Activated CD4-positive, alpha-beta T cell treated with anti-CD3 and anti-CD28 coated beads, Interleukin-2, amount 10 ng/mL, durations not matched to agents 7 days and 5 days (primary cell): ENCODE measurements at regions not wholly inside any gene's neighbourhood (a gene's known extent, or its start where the extent isn't known, plus 50 kb on each side); places are given as distances from the start of the nearest gene placed in this dataset.
"Not testable (repeated sequence)": the region's sequence is repeated elsewhere in the genome, so short reads cannot be mapped to it uniquely, and the experiment has no call there.

Source experiments
- CTCF ChIA-PET: fragments of 350-600 bp; sonication (Branson Sonifier 250); formaldehyde crosslinking; loops from one replicate; lab custom pipeline; 2021; ENCODE audit warnings: antibody characterized with exemption; lab: Charles Lee
- POLR2A ChIA-PET: fragments of 350-600 bp; sonication (Branson Sonifier 250); formaldehyde crosslinking; loops from one replicate; lab custom pipeline; 2021; ENCODE audit warnings: antibody characterized with exemption; lab: Charles Lee
- DNase-seq: peaks from one replicate; pipeline ENCODE4 v3.0.0-alpha.2; 2020
- H3K27ac Mint-ChIP-seq: one replicate; pipeline ENCODE4 v1.8.0; 2021; ENCODE audit warnings: mild to moderate bottlenecking, moderate library complexity, mixed read lengths
- H3K27me3 Mint-ChIP-seq: one replicate; pipeline ENCODE4 v1.8.0; 2021; ENCODE audit warnings: mixed read lengths
- H3K36me3 Mint-ChIP-seq: one replicate; pipeline ENCODE4 v1.8.0; 2021; ENCODE audit warnings: low read depth, mixed read lengths
- H3K4me1 Mint-ChIP-seq: one replicate; pipeline ENCODE4 v1.8.0; 2021; ENCODE audit warnings: mixed read lengths
- H3K4me3 Mint-ChIP-seq: one replicate; pipeline ENCODE4 v1.8.0; 2021; ENCODE audit warnings: mild to moderate bottlenecking, moderate library complexity, mixed read lengths
- H3K9me3 Mint-ChIP-seq: one replicate; pipeline ENCODE4 v1.8.0; 2021; ENCODE audit warnings: mixed read lengths

DNA sequence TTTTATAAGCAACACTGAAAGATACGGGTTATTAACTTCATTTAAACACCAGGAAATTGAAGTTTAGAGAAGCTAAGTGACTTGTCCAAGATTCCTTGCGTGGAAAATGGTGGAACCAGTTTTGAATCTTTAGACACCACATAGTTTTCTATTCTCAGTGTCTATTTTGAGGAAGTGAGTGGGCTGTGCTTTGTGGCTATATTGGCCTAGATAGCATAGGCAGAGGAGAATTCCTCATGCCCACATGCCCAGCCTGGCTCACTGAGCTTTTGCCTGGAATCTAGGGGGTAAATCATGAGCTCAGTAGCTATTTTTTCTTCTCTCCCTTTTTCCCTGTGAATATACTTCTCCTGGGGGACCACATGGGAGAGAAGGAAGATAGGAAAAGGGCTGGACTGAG, 431.3 kb downstream of the HS3ST3B1 start:
- no peaks in the 10 kb centered on the region for H3K27me3 Mint-ChIP-seq
- ChIA-PET POLR2A (no interaction called here), CTCF (no interaction called here)
- no peaks in the 10 kb centered on the region for H3K4me1 Mint-ChIP-seq
- no peak overlapping the region for H3K4me3 Mint-ChIP-seq
- DNase-seq = no peak
- no peaks in the 10 kb centered on the region for H3K9me3 Mint-ChIP-seq
- H3K36me3 Mint-ChIP-seq = no peaks in the 10 kb centered on the region
- no peak overlapping the region for H3K27ac Mint-ChIP-seq

DNA sequence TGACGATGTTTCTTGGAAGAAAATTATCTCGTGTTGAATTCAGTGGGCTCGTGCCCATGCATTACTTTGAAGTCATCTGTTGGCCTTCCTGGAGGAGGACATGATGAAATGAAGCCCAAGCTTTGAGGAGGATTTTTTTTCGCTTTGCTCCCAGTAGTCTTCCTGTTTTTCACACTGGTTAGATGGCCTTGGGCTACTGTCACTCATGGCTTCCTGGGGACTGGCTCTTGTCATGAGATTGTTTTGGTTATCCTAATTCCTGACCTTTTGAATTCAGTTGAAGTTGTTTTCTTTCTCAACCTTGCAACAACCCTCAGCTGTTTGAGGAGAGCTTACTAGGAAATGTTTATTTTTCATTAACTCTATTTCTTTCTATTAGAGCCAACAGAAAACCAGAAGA, 430.7 kb downstream of the HS3ST3B1 start:
- ChIA-PET CTCF (no interaction called here), POLR2A (no interaction called here)
- Mint-ChIP-seq H3K4me1 (no peaks in the 10 kb centered on the region), H3K9me3 (no peaks in the 10 kb centered on the region), H3K36me3 (no peaks in the 10 kb centered on the region), H3K4me3 (no peak overlapping the region), H3K27me3 (no peaks in the 10 kb centered on the region), H3K27ac (no peak overlapping the region)
- DNase-seq = no peak

DNA sequence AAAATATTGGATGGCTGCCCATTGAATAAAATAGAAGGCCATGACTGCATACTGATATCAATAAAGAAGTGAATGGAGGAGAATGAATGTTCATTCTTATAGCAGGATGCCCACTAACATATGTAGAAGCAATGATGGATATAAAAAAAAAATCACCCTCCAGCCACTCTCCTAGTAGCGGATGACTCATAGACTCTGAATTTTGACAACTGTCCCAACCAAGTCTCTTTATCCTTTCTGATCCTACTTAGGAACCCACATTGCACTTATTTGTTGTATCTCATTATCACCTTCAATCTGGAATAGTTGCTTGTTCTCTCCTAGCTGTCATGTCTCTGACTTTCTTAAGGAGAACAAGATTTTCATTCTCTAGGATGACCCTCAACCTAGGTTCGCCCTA, 429.9 kb downstream of the HS3ST3B1 start:
- no peak overlapping the region for H3K4me3 Mint-ChIP-seq
- H3K27ac Mint-ChIP-seq = no peak overlapping the region
- H3K4me1 Mint-ChIP-seq = no peaks in the 10 kb centered on the region
- H3K36me3 Mint-ChIP-seq = no peaks in the 10 kb centered on the region
- no peak for DNase-seq
- CTCF ChIA-PET = no interaction called here
- POLR2A ChIA-PET = no interaction called here
- H3K27me3 Mint-ChIP-seq = no peaks in the 10 kb centered on the region
- H3K9me3 Mint-ChIP-seq = no peaks in the 10 kb centered on the region

DNA sequence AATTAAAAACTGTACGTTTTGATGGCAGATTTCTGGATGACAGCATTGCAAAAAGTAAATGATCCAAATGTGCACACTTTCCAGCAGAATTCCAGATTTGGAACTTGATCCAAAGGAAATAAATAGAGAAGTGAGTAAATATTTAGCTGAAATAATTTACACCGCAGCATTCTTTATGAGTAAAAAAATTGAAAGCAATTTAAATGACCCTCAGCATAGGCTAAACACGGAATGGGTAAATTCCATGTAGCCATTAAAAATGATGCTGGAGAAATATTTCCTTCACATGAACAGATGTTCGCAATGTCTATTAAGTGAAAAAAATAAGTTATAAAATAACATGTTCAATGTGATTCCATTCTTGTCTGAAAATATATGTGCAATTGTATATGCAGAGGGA, 424.8 kb downstream of the HS3ST3B1 start:
- peaks cover 5% of the 10 kb centered on the region for H3K9me3 Mint-ChIP-seq
- CTCF ChIA-PET = no interaction called here
- no peak overlapping the region for H3K4me3 Mint-ChIP-seq

DNA sequence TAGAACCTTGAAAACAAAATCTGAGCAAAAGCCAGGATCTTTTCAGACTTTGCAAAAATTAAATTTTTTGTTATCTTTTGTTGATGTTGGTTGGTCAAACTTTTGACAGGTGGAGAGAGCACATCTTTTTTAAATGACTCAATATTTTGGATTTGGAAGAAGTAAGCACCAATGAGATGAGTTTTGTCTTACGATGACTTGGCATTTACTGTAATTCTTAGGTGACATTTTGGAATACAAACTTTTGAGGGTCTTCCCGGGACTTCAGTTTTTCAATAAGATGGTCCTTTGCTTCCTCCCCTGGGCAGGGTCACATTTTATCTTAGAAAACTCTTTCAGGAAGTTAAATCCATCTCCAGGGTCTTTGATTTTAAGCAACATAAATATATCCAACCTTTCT, 423.9 kb downstream of the HS3ST3B1 start:
- no peaks in the 10 kb centered on the region for H3K27me3 Mint-ChIP-seq
- no peak for DNase-seq
- H3K4me3 Mint-ChIP-seq = no peak overlapping the region
- POLR2A ChIA-PET = no interaction called here
- CTCF ChIA-PET = no interaction called here
- no peaks in the 10 kb centered on the region for H3K36me3 Mint-ChIP-seq
- H3K9me3 Mint-ChIP-seq = peaks cover 6% of the 10 kb centered on the region
- no peak overlapping the region for H3K27ac Mint-ChIP-seq
- no peaks in the 10 kb centered on the region for H3K4me1 Mint-ChIP-seq

More for the DNA sequence above, 424.8 kb downstream of the HS3ST3B1 start:
- Mint-ChIP-seq H3K36me3 (no peaks in the 10 kb centered on the region), H3K4me1 (no peaks in the 10 kb centered on the region), H3K27ac (no peak overlapping the region), H3K27me3 (no peaks in the 10 kb centered on the region)
- POLR2A ChIA-PET = no interaction called here
- DNase-seq = no peak

DNA sequence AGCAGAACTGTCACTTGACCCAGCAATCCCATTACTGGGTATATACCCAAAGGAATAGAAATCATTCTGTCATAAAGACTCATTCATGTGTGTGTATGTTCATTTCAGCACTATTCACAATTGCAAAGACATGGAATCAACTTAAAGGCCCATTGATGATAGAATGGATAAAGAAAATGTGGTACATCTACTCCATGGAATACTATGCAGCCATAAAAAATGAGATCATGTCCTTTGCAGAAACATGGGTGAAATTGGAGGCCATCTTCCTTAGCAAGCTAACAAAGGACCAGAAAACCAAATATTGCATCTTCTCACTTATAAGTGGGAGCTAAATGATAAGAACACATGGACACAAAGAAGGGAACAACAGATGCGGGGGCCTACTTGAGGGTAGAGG, 422.5 kb downstream of the HS3ST3B1 start:
- not testable (repeated sequence) for H3K27me3 Mint-ChIP-seq

DNA sequence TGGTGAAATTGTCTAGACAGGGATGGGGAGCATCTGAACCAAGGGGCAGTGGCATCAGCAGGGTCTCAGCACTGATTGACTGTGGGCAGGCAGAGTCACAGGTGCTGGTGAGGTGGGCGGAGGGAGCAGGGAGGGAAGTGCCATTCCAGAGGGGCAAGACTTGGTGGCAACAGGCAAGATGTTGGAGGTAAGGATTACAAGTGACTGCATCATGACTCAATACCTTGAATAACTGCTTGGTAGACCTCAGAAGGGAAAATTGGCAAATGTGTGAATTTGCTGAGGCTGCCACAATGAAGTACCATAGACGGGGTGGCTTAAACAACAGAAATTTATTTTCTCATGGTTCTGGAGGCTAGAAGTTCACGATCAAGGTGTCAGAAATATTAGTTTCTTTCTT, 419.1 kb downstream of the HS3ST3B1 start:
- CTCF ChIA-PET = no interaction called here
- H3K36me3 Mint-ChIP-seq = no peaks in the 10 kb centered on the region

More for the DNA sequence above, 422.5 kb downstream of the HS3ST3B1 start:
- H3K36me3 Mint-ChIP-seq, H3K27ac Mint-ChIP-seq, H3K4me3 Mint-ChIP-seq, H3K4me1 Mint-ChIP-seq, DNase-seq, CTCF ChIA-PET, POLR2A ChIA-PET, H3K9me3 Mint-ChIP-seq: not testable (repeated sequence)

DNA sequence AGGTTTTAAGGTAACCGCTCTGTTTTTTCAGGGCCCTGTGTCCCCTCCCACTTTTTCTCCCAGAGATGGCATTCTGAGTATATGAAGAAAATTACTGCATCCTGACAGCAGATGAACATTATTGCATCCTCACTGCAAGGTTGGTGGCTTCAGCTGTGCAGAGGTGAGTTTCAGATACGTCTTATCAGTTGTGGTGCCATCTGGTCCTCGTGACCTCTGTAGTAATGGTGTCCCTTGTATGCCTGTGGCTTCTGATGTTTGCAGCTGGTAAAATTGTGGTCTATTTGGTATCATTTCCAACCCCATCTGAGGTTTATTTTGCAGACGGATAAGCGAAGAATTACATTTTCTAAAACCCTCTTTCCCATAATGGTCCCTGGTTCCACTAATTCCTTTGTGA, 417.0 kb downstream of the HS3ST3B1 start:
- no peak for DNase-seq
- POLR2A ChIA-PET = no interaction called here
- no peaks in the 10 kb centered on the region for H3K27me3 Mint-ChIP-seq
- peaks cover 7% of the 10 kb centered on the region for H3K9me3 Mint-ChIP-seq
- H3K36me3 Mint-ChIP-seq = no peaks in the 10 kb centered on the region
- no peaks in the 10 kb centered on the region for H3K4me1 Mint-ChIP-seq
- CTCF ChIA-PET = no interaction called here
- no peak overlapping the region for H3K27ac Mint-ChIP-seq
- no peak overlapping the region for H3K4me3 Mint-ChIP-seq

More for the DNA sequence above, 419.1 kb downstream of the HS3ST3B1 start:
- Mint-ChIP-seq H3K4me3 (no peak overlapping the region), H3K27ac (no peak overlapping the region), H3K9me3 (peaks cover 7% of the 10 kb centered on the region), H3K4me1 (no peaks in the 10 kb centered on the region), H3K27me3 (no peaks in the 10 kb centered on the region)
- POLR2A ChIA-PET = no interaction called here
- DNase-seq = no peak

DNA sequence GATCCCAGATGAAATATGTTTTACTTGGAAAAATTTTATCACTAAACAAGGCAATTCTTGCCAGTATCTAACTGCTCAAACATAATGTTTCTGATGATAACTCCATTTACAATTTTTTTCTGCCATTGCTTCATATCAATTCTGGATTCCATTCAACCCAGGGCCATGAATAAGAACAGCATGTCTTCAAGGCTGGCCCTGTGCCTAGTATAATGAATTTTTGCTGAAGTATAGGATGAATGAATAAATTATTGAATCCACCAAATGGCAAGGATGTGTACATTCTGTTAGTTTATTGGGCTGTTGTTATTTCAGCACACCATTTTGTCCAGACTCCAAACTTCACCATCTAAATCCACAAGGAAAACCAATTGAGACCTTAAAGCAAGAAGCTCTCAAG, 414.7 kb downstream of the HS3ST3B1 start:
- no peaks in the 10 kb centered on the region for H3K27me3 Mint-ChIP-seq
- H3K27ac Mint-ChIP-seq = no peak overlapping the region
- POLR2A ChIA-PET = no interaction called here
- no peak for DNase-seq
- no peaks in the 10 kb centered on the region for H3K4me1 Mint-ChIP-seq
- no peaks in the 10 kb centered on the region for H3K36me3 Mint-ChIP-seq
- H3K4me3 Mint-ChIP-seq = no peak overlapping the region
- peaks cover 2% of the 10 kb centered on the region for H3K9me3 Mint-ChIP-seq
- CTCF ChIA-PET = no interaction called here

DNA sequence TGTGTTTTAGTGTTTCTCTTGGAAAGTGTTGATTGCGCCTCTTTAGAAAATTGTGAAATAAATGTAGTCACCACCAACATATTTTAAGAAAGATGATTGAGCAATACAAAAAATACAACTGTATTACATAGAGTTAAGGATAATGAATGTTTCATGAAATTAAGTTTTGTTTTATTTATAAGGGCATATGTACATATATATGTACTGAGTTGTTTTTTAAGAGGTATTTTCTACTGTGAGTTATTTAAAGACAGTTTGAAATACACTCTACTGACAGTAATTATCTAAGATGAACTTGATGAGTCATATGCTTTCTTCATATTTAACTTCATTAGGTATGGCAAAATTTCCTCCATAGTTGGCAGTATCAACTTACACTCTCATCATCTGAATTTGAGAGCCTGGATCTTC, 411.7 kb downstream of the HS3ST3B1 start:
- CTCF ChIA-PET = no interaction called here
- POLR2A ChIA-PET = no interaction called here
- no peaks in the 10 kb centered on the region for H3K9me3 Mint-ChIP-seq

DNA sequence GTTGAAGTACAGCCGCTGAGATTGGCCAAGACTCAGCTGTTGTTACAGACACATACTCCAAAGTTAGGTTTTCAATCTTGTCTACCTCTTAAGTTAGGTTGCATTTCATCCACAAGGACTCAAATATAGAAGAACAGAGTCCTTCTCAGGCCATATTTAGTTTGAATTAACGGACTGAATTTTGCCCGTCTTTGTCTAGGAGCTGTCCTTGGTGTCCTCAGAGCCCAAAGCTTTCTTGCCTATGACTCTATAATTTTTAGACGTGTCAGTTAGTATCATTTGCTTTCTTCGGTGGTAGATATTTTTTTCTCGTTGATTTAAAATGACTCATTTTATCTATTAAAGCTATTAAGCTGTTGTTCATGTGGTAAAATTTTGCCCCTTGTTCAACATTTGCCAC, 403.2 kb downstream of the HS3ST3B1 start:
- POLR2A ChIA-PET = no interaction called here
- DNase-seq = no peak
- CTCF ChIA-PET = no interaction called here
- Mint-ChIP-seq H3K4me1 (no peaks in the 10 kb centered on the region), H3K4me3 (no peak overlapping the region), H3K27ac (no peak overlapping the region), H3K27me3 (no peaks in the 10 kb centered on the region), H3K9me3 (no peaks in the 10 kb centered on the region), H3K36me3 (no peaks in the 10 kb centered on the region)

More for the DNA sequence above, 411.7 kb downstream of the HS3ST3B1 start:
- H3K36me3 Mint-ChIP-seq = no peaks in the 10 kb centered on the region
- no peaks in the 10 kb centered on the region for H3K27me3 Mint-ChIP-seq
- H3K4me3 Mint-ChIP-seq = no peak overlapping the region
- no peak for DNase-seq
- H3K4me1 Mint-ChIP-seq = no peaks in the 10 kb centered on the region
- no peak overlapping the region for H3K27ac Mint-ChIP-seq

DNA sequence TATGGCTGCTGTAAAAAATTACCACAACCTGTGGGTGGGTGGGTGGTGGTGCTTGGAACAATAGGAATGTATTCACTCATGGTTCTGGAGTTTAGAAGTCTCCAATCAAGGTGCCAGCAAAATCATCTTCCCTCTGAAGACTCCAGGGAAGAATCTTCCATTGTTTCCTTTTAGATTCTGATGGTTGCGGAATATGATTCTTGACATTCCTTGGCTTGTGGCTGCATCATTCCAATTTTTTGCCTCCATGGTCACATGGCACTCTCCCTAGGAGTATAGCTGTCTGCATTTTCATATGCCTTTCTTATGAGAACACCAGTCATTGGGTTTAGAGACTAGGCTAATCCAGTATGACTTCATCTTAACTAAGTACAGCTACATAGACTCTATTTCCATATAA, 401.0 kb downstream of the HS3ST3B1 start:
- no peak overlapping the region for H3K4me3 Mint-ChIP-seq
- no peak for DNase-seq
- ChIA-PET CTCF (interaction anchor here (0.6 kb wide), 2 partner anchors 59 to 581 kb away, joined by 3 to 4 read pairs; no protein-coding TSS in a partner anchor), POLR2A (no interaction called here)
- no peak overlapping the region for H3K27ac Mint-ChIP-seq
- no peaks in the 10 kb centered on the region for H3K4me1 Mint-ChIP-seq
- no peaks in the 10 kb centered on the region for H3K9me3 Mint-ChIP-seq
- no peaks in the 10 kb centered on the region for H3K36me3 Mint-ChIP-seq
- H3K27me3 Mint-ChIP-seq = no peaks in the 10 kb centered on the region

DNA sequence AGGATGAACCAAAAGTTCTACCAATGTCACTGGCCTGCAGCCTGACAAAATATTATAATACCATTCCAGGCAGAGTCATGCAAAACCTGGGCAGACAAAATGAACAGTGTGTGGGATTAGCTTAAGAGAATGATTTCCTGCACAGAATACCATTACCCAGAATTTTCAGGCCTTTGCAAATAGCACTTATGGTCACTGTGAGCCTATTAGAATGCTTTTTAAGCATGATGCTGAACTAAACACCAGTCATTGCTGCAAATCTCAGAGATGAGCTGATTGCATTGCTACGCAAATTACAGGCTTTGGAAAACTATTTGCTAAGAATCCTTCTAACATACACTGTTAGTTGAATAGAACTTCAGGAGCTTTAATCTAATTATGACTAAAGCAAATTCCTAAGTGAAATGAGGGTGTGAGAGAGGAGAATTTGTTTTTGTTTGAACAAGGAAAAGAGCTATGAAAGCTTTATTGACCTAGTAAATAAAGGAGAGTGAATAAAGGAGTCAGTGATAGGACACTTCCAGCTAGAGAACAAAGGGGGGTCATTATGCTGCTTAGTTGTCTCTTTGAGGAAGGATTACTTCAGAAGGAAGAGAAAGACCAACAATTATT, 398.8 kb downstream of the HS3ST3B1 start:
- no peaks in the 10 kb centered on the region for H3K9me3 Mint-ChIP-seq
- H3K4me1 Mint-ChIP-seq = no peaks in the 10 kb centered on the region
- no peaks in the 10 kb centered on the region for H3K36me3 Mint-ChIP-seq
- H3K27me3 Mint-ChIP-seq = no peaks in the 10 kb centered on the region
- H3K4me3 Mint-ChIP-seq = no peak overlapping the region
- H3K27ac Mint-ChIP-seq = no peak overlapping the region
- ChIA-PET CTCF (no interaction called here), POLR2A (no interaction called here)
- no peak for DNase-seq

DNA sequence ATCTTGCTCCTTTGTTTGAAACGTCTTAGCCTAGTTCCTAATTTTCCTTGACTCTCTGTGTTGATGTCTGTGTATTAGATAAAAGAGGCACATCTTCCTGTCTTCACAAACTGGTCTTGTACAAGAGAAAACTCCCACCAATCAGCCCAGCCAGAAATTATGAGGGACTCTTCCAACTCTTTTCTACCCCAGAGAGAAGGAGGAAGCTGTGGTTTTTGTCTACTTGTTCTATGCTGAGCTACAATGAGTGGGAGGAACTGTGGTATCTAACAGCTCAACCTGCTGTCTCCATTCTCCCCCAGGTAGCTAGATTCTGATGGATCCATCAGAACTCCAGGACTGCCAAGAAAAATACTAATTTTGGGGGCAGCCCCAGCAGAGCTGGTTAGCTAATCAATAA, 392.5 kb downstream of the HS3ST3B1 start:
- DNase-seq = no peak
- H3K27ac Mint-ChIP-seq = no peak overlapping the region
- no peaks in the 10 kb centered on the region for H3K36me3 Mint-ChIP-seq
- ChIA-PET CTCF (no interaction called here), POLR2A (no interaction called here)
- no peaks in the 10 kb centered on the region for H3K27me3 Mint-ChIP-seq
- peaks cover 2% of the 10 kb centered on the region for H3K4me1 Mint-ChIP-seq
- H3K9me3 Mint-ChIP-seq = peaks cover 11% of the 10 kb centered on the region
- H3K4me3 Mint-ChIP-seq = no peak overlapping the region
